Choroid plexus epithelial cell (primary cell): ENCODE measurements at regions not wholly inside any gene's neighbourhood (a gene's known extent, or its start where the extent isn't known, plus 50 kb on each side); places are given as distances from the start of the nearest gene placed in this dataset.
"Not testable (repeated sequence)": the region's sequence is repeated elsewhere in the genome, so short reads cannot be mapped to it uniquely, and the experiment has no call there.

Source experiments
- DNase-seq: peaks from one replicate; pipeline ENCODE4 v3.0.0-alpha.2; 2010; ENCODE audit warnings: low read depth
- H3K4me3 ChIP-seq: 2 replicates; pipeline ENCODE4 v1.5.1; 2011; ENCODE audit warnings: low read depth, mild to moderate bottlenecking, control low read depth, low read length, moderate library complexity
- TF ChIP-seq, protein P1 (sequence below): conservative IDR thresholded peaks from 2 replicates; pipeline ENCODE4 v1.5.1; 2011; ENCODE audit warnings: low read depth, mild to moderate bottlenecking, control low read depth, inconsistent platforms, low read length, moderate library complexity

DNA sequence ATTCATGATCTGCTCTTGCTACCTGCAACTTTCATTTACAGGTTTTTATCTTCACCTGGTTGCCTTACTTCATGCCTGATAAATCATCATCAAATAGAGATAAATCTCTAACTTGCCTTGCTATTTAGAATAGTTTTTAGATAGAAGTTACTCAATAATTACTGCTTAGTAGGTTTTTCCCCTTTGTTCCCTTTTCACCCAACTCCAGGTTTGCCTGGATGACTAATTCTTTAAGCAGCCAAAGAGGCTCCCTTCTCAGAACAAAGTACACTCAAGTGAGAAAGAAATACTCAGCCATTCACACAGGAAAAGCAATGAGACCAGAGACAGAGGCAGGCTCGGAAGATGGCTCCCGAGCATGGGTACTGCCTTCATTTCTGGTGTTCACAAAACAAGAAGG is 268.1 kb upstream of the CRBN start:
- DNase-seq, result no peak
- TF ChIP-seq, protein P1, sequence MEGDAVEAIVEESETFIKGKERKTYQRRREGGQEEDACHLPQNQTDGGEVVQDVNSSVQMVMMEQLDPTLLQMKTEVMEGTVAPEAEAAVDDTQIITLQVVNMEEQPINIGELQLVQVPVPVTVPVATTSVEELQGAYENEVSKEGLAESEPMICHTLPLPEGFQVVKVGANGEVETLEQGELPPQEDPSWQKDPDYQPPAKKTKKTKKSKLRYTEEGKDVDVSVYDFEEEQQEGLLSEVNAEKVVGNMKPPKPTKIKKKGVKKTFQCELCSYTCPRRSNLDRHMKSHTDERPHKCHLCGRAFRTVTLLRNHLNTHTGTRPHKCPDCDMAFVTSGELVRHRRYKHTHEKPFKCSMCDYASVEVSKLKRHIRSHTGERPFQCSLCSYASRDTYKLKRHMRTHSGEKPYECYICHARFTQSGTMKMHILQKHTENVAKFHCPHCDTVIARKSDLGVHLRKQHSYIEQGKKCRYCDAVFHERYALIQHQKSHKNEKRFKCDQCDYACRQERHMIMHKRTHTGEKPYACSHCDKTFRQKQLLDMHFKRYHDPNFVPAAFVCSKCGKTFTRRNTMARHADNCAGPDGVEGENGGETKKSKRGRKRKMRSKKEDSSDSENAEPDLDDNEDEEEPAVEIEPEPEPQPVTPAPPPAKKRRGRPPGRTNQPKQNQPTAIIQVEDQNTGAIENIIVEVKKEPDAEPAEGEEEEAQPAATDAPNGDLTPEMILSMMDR, result no peak
- H3K4me3 ChIP-seq, result no peak overlapping the region

DNA sequence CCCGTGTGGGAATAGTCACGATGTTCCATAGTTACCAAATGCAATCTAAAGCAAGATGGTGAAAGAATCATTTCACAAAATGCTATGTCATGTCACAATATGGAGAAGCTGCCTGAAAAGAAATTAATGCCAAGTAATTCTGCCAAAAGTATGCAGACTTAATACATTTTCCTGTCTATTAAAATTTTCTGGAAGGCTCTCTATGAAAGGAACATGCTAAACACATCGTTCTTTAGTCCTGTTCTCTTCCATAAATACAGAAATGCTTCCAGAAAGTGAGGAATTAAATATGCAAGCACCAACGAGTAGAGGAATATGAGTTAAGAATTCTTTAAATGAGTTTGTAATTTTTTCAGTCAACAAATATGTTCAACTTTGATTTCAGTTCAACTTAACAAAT is 266.8 kb upstream of the CRBN start:
- H3K4me3 ChIP-seq, result no peak overlapping the region
- no peak for DNase-seq
- TF ChIP-seq, protein P1, result no peak

DNA sequence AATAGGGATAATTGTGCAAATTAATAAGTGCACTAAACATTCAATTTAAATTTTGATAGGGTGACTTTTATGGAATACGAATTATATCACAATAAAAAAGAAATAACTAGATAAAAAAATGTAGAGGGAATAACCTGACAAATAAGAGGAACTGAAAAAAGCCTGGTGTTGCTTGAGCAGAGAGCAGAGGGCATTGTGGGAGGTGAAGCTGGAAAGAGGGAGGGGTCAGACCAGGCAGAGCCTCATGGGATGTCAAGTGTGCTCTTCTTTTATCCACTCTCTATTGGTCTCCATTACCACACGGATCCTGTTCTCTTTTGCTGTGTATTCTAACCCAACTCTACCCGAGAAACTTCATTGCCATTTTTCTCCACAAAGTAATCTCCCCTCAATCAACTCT is 264.0 kb upstream of the CRBN start:
- TF ChIP-seq, protein P1, result no peak
- DNase-seq, result no peak
- no peak overlapping the region for H3K4me3 ChIP-seq

DNA sequence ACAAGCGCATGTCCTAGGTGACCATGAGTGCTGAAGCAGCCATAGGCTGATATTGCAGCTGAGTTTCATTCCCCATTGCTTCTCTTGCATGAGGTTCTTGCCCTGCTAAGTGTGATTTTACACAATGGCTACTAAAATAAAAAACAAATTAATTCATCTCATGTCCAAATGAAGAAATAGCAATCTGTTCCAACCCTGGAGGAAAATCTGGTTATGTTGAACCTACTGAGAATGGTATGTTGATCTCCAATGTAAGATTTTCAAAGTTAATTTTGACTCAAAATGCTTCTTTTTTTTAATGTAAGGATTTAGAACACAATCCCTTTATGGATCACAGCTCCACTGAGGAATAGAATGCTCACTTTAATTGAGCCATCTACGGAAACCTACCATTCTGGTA is 254.2 kb upstream of the CRBN start:
- H3K4me3 ChIP-seq, result no peak overlapping the region
- DNase-seq, result no peak
- TF ChIP-seq, protein P1, result no peak

DNA sequence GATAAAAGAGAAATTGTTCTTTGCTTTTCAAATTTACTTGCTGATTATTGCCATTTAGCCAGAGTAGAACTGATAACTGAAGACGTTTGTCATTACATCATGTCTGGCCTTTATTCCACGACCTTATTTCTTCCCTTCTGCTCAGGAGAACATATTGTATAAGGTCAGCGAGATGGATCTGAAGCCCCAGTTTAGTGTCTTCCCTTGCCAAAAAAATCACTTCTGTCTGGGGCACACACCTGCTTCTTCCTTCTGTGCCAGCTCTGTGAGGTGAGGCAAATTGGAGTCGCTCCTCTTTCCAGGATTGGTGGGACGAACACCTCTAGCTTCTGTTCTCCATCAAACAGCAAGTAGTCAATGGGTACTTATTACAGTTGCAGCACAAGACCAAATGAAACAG is 250.3 kb upstream of the CRBN start:
- no peak overlapping the region for H3K4me3 ChIP-seq
- TF ChIP-seq, protein P1, result no peak
- no peak for DNase-seq

DNA sequence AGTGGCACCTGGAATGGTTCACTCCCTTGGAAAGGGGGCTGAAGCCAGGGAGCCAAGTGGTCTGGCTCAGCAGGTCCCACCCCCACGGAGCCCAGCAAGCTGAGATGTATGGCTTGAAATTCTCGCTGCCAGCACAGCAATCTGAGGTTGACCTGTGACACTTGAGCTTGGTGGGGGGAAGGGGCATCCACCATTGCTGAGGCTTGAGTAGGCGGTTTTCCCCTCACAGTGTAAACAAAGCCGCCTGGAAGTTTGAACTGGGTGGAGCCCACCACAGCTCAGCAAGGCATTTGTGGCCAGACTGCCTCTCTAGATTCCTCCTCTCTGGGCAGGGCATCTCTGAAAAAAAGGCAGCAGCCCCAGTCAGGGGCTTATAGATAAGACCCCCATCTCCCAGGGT is 228.2 kb upstream of the CRBN start:
- not testable (repeated sequence) for H3K4me3 ChIP-seq, DNase-seq

DNA sequence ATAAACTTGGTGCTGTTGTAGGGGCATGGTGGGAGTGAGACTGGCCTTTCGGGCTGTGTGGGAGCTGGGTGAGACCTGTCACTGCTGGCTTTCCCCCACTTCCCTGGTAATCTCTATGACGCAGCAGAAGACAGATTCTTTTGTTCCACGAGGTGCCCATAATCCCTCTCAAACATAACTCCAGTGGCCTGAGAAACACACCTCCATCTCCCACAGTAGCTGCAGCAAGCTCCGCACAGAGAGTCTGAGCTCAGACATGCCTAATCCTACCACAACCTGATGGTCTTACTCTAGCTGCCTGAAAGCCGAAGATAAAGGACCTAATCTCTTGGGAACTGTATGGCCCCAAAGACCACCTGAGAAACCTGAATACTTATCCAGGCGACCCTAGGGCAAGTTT is 225.6 kb upstream of the CRBN start:
- TF ChIP-seq, protein P1, result no peak
- no peak for DNase-seq
- no peak overlapping the region for H3K4me3 ChIP-seq

DNA sequence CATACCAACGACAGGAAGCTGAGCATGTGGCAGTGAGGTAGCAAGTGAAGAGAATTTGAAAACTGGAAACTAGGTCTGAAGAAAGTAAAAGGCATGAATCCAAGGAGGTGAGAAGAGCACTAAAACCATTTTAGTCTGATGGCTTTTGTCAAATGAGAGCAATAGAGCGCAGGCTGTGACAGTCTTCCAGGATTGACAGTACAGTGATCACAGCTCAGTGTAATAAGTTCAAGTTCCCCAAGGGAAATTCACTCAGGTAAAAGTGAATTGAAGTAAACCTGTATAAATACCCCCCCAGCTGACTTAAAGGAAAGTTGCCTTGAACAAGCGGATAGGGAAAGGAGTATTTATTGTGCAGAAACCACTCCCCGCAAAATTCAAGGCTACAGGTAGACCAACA is 224.2 kb upstream of the CRBN start:
- no peak for DNase-seq
- TF ChIP-seq, protein P1, result no peak
- no peak overlapping the region for H3K4me3 ChIP-seq
